ENCODE measurements at regions not wholly inside any gene's neighbourhood (a gene's known extent, or its start where the extent isn't known, plus 50 kb on each side); places are given as distances from the start of the nearest gene placed in this dataset.
A peak's percentile ranks its signal among the peaks of the same experiment; 100 is the strongest.

DNA sequence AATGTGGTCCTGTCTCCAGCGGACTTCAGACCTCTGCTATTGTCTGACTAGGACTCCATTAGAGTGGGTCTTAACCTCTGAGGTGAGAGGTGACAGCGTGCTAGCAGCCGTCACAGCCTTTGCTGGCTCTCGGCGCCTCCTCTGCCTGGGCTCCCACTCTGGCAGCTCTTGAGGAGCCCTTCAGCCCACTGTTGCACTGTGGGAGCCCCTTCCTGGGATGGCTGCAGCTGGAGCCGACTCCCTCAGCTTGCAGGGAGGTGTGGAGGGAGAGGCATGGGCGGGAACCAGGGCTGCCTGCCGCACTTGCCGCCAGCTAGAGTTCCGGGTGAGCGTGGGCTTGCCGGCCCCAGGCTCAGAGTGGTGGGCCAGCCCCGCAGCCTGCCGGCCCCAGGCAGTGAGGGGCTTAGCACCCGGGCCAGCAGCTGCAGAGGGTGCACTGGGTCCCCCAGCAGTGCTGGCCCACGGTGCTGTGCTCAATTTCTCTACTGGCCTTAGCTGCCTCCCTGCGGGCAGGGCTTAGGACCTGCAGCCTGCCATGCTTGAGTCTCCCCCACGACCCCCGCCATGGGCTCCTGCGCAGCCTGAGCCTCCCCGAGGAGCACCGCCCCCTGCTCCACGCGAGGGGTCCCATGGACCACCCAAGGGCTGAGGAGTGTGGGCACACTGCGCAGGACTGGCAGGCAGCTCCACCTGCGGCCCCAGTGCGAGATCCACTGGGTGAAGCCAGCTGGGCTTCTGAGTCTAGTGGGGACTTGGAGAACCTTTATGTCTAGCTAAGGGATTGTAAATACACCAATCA is 163.4 kb upstream of the ITM2A start:
- ATAC-seq (ENCODE audit: low FRiP score): peak; percentile 15
- no peak for DNase-seq
- no peaks in the 10 kb centered on the region for H3K27me3 ChIP-seq (ENCODE audit: control insufficient read depth in 1 of 2, insufficient read depth in 2 of 2, low read length in 1 of 2)
- no peak overlapping the region for H3K4me3 ChIP-seq (ENCODE audit: low read length in 2 of 2)
- H3K9me3 ChIP-seq (ENCODE audit: control insufficient read depth, low read length): no peaks in the 10 kb centered on the region
- no peak overlapping the region for H3K27ac ChIP-seq (ENCODE audit: low read depth in 1 of 2, low read length in 2 of 2)
- 80 to 87% methylated on average over 26 to 27 of the region's 27 CpGs for WGBS, 2 donors
- H3K4me1 ChIP-seq (ENCODE audit: control insufficient read depth in 1 of 2, insufficient read depth in 2 of 2, low read length in 2 of 2): no peaks in the 10 kb centered on the region
- intact Hi-C loops (cut with DNase I): no loop called here
- H3K36me3 ChIP-seq (ENCODE audit: control insufficient read depth in 1 of 2, insufficient read depth in 2 of 2, low read length in 1 of 2): no peaks in the 10 kb centered on the region

DNA sequence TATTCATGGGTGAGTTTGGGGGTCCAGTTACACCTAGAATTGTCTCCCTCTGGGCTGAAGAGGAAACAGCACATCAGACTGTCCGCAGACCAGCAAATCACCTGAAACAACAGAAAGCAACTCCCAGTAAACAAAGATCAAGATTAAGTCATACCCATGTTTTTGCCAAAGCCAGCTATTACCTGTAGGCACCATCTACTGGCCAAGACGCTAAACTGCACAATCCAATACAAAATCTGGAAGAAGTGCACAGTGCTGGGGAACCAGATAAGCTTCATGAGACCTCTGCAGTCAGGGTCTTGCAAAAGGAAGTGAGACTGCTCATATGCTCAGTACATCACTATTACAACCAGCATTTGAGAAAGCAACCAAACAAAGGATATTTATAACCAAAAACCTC is 157.5 kb upstream of the ITM2A start:
- Histone ChIP-seq H3K9me3 (ENCODE audit: control insufficient read depth, low read length) (no peaks in the 10 kb centered on the region), H3K4me3 (ENCODE audit: low read length in 2 of 2) (no peak overlapping the region), H3K27ac (ENCODE audit: low read depth in 1 of 2, low read length in 2 of 2) (no peak overlapping the region), H3K27me3 (ENCODE audit: control insufficient read depth in 1 of 2, insufficient read depth in 2 of 2, low read length in 1 of 2) (no peaks in the 10 kb centered on the region), H3K36me3 (ENCODE audit: control insufficient read depth in 1 of 2, insufficient read depth in 2 of 2, low read length in 1 of 2) (no peaks in the 10 kb centered on the region), H3K4me1 (ENCODE audit: control insufficient read depth in 1 of 2, insufficient read depth in 2 of 2, low read length in 2 of 2) (no peaks in the 10 kb centered on the region)
- ATAC-seq (ENCODE audit: low FRiP score) (no peak), DNase-seq (no peak)
- WGBS, 2 donors: 35 to 53% methylated on average over 2 of the region's 2 CpGs
- intact Hi-C loops (cut with DNase I): no loop called here

DNA sequence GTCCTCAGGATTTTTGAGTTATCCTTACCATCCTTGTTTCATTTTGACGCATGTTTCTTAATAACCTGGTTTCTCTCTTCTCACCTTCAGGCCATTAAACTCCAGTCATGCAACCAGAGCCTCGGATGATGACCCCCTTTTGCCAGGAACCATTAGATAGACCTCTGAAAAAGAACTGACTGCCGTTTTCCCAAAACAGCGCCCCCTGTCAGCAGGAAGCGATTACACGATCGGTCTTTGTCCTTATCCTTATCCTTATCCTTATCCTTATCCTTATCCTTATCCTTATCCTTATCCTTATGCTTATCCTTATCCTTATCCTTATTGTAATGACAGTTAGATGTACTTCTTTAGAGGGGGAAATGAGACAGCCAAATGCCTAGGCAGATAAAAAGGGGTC is 148.4 kb upstream of the ITM2A start:
- DNase-seq: no peak
- H3K27me3 ChIP-seq (ENCODE audit: control insufficient read depth in 1 of 2, insufficient read depth in 2 of 2, low read length in 1 of 2): no peaks in the 10 kb centered on the region
- H3K27ac ChIP-seq (ENCODE audit: low read depth in 1 of 2, low read length in 2 of 2): no peak overlapping the region
- intact Hi-C loops (cut with DNase I): no loop called here
- H3K4me3 ChIP-seq (ENCODE audit: low read length in 2 of 2): no peak overlapping the region
- WGBS, 2 donors: 55 to 74% methylated on average over 7 of the region's 7 CpGs
- H3K4me1 ChIP-seq (ENCODE audit: control insufficient read depth in 1 of 2, insufficient read depth in 2 of 2, low read length in 2 of 2): no peaks in the 10 kb centered on the region
- H3K36me3 ChIP-seq (ENCODE audit: control insufficient read depth in 1 of 2, insufficient read depth in 2 of 2, low read length in 1 of 2): no peaks in the 10 kb centered on the region
- ATAC-seq (ENCODE audit: low FRiP score): no peak
- H3K9me3 ChIP-seq (ENCODE audit: control insufficient read depth, low read length): no peaks in the 10 kb centered on the region

DNA sequence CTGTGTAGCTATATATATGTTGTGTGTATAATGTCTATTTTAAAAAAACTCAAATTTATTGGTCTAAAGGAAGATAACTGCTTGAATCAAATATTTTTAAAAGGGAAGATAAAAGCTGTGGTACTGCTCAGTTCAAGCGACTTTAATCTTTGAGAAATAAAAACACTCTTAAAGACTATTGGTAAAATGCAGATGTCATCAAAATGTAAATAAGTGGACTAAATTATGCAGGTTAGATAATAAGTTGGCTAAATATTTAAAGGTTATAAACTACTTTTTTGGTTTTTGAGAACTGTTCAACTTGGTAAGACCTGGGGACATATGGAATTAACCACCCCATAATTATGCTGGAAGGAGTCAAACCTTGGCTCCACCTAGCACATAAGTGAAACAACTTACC is 144.7 kb upstream of the ITM2A start:
- Histone ChIP-seq H3K27me3 (ENCODE audit: control insufficient read depth in 1 of 2, insufficient read depth in 2 of 2, low read length in 1 of 2) (no peaks in the 10 kb centered on the region), H3K27ac (ENCODE audit: low read depth in 1 of 2, low read length in 2 of 2) (no peak overlapping the region), H3K4me3 (ENCODE audit: low read length in 2 of 2) (no peak overlapping the region), H3K4me1 (ENCODE audit: control insufficient read depth in 1 of 2, insufficient read depth in 2 of 2, low read length in 2 of 2) (no peaks in the 10 kb centered on the region), H3K36me3 (ENCODE audit: control insufficient read depth in 1 of 2, insufficient read depth in 2 of 2, low read length in 1 of 2) (no peaks in the 10 kb centered on the region), H3K9me3 (ENCODE audit: control insufficient read depth, low read length) (no peaks in the 10 kb centered on the region)
- DNase-seq: no peak
- 65 to 76% methylated on average over 1 of the region's 1 CpG for WGBS, 2 donors
- no peak for ATAC-seq (ENCODE audit: low FRiP score)
- intact Hi-C loops (cut with DNase I): no loop called here

DNA sequence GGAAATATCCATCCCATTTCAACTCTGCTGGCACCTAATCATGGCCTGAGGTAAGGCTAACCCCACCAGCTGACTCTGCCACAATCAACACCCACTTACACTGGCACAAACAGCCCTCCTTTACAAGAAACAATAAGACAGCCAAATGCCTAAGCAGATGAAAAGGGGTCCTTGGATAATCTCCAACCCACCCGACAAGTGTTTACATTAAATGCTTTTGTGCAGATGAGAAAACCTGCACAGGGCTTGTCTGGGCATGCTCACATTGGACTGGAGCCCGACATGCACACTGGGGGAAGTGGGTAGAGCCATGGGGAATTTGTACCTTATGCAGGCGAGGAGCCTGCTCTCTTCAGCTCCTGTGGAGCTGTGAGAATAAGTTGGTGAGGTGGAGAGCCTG is 138.9 kb upstream of the ITM2A start:
- no peak for DNase-seq
- ATAC-seq (ENCODE audit: low FRiP score): no peak
- intact Hi-C loops (cut with DNase I): no loop called here
- no peak overlapping the region for H3K4me3 ChIP-seq (ENCODE audit: low read length in 2 of 2)
- no peak overlapping the region for H3K27ac ChIP-seq (ENCODE audit: low read depth in 1 of 2, low read length in 2 of 2)
- H3K36me3 ChIP-seq (ENCODE audit: control insufficient read depth in 1 of 2, insufficient read depth in 2 of 2, low read length in 1 of 2): no peaks in the 10 kb centered on the region
- H3K4me1 ChIP-seq (ENCODE audit: control insufficient read depth in 1 of 2, insufficient read depth in 2 of 2, low read length in 2 of 2): no peaks in the 10 kb centered on the region
- H3K27me3 ChIP-seq (ENCODE audit: control insufficient read depth in 1 of 2, insufficient read depth in 2 of 2, low read length in 1 of 2): no peaks in the 10 kb centered on the region
- no peaks in the 10 kb centered on the region for H3K9me3 ChIP-seq (ENCODE audit: control insufficient read depth, low read length)
- WGBS, 2 donors: 52 to 63% methylated on average over 3 of the region's 3 CpGs

DNA sequence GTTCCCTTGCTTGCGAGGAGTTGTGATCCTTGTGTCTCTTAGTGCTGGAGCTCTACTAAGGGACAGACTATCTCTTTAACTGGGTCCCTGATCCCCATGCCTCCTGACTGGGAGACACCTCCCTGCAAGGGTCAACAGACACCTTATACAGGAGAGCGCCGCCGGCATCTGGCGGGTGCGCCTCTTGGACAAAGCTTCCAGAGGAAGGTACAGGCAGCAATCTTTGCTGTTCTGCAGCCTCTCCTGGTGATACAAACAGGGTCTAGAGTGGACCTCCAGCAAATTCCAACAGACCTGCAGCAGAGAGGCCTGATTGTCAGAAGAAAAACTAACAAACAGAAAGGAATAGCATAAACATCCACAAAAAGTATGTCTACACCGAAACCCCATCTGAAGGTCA is 115.6 kb upstream of the ITM2A start:
- DNase-seq: peak in 1 of 2 donors; percentile 32
- Histone ChIP-seq H3K4me3 (ENCODE audit: low read length in 2 of 2) (no peak overlapping the region), H3K27me3 (ENCODE audit: control insufficient read depth in 1 of 2, insufficient read depth in 2 of 2, low read length in 1 of 2) (no peaks in the 10 kb centered on the region), H3K36me3 (ENCODE audit: control insufficient read depth in 1 of 2, insufficient read depth in 2 of 2, low read length in 1 of 2) (no peaks in the 10 kb centered on the region), H3K27ac (ENCODE audit: low read depth in 1 of 2, low read length in 2 of 2) (no peak overlapping the region), H3K9me3 (ENCODE audit: control insufficient read depth, low read length) (no peaks in the 10 kb centered on the region), H3K4me1 (ENCODE audit: control insufficient read depth in 1 of 2, insufficient read depth in 2 of 2, low read length in 2 of 2) (no peaks in the 10 kb centered on the region)
- WGBS, 2 donors: 78 to 93% methylated on average over 7 of the region's 7 CpGs
- intact Hi-C loops (cut with DNase I): no loop called here
- ATAC-seq (ENCODE audit: low FRiP score): no peak

DNA sequence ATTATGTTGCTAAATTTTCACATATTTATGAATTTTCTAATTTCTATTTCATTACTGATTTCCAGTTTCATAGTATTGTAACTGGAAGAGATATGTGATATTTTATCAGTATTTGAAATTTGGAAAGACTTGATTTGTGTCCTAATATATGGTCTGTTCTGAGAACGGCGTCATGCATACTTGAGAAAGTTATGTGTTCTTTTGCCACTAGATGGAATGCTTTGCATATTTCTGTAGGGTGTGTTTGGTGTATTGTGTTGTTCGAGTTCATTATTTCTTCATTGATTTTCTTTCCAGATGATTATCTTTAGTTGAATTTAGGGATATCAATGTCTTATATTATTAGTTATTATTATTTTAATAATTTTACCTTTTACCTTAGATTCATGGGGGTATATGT is 110.6 kb upstream of the ITM2A start:
- no peaks in the 10 kb centered on the region for H3K36me3 ChIP-seq (ENCODE audit: control insufficient read depth in 1 of 2, insufficient read depth in 2 of 2, low read length in 1 of 2)
- DNase-seq: no peak
- intact Hi-C loops (cut with DNase I): no loop called here
- no peaks in the 10 kb centered on the region for H3K4me1 ChIP-seq (ENCODE audit: control insufficient read depth in 1 of 2, insufficient read depth in 2 of 2, low read length in 2 of 2)
- H3K27me3 ChIP-seq (ENCODE audit: control insufficient read depth in 1 of 2, insufficient read depth in 2 of 2, low read length in 1 of 2): no peaks in the 10 kb centered on the region
- ATAC-seq (ENCODE audit: low FRiP score): no peak
- H3K27ac ChIP-seq (ENCODE audit: low read depth in 1 of 2, low read length in 2 of 2): no peak overlapping the region
- H3K4me3 ChIP-seq (ENCODE audit: low read length in 2 of 2): no peak overlapping the region
- no peaks in the 10 kb centered on the region for H3K9me3 ChIP-seq (ENCODE audit: control insufficient read depth, low read length)
- 28 to 33% methylated on average over 3 of the region's 3 CpGs for WGBS, 2 donors

DNA sequence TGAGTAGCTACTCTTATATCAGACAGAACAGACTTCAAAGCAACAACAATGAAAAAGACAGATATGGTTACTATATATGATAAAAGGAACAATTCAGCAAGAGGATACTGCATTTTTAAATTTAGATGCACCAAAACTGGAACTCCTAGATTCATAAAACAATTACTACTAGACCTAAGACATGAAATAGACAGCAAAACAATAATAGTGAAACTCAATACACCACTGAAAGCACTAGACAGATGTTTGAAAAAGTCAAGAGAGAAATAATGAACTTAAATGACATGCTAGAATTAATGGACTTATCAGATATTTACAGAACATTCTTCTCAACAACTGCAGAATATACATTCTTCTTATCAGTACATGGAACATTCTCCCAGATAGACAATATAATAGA is 99.5 kb upstream of the ITM2A start:
- H3K4me3 ChIP-seq (ENCODE audit: low read length in 2 of 2): no peak overlapping the region
- no peak for ATAC-seq (ENCODE audit: low FRiP score)
- no peaks in the 10 kb centered on the region for H3K27me3 ChIP-seq (ENCODE audit: control insufficient read depth in 1 of 2, insufficient read depth in 2 of 2, low read length in 1 of 2)
- H3K36me3 ChIP-seq (ENCODE audit: control insufficient read depth in 1 of 2, insufficient read depth in 2 of 2, low read length in 1 of 2): no peaks in the 10 kb centered on the region
- no peaks in the 10 kb centered on the region for H3K4me1 ChIP-seq (ENCODE audit: control insufficient read depth in 1 of 2, insufficient read depth in 2 of 2, low read length in 2 of 2)
- no peak for DNase-seq
- no peaks in the 10 kb centered on the region for H3K9me3 ChIP-seq (ENCODE audit: control insufficient read depth, low read length)
- intact Hi-C loops (cut with DNase I): no loop called here
- no peak overlapping the region for H3K27ac ChIP-seq (ENCODE audit: low read depth in 1 of 2, low read length in 2 of 2)

DNA sequence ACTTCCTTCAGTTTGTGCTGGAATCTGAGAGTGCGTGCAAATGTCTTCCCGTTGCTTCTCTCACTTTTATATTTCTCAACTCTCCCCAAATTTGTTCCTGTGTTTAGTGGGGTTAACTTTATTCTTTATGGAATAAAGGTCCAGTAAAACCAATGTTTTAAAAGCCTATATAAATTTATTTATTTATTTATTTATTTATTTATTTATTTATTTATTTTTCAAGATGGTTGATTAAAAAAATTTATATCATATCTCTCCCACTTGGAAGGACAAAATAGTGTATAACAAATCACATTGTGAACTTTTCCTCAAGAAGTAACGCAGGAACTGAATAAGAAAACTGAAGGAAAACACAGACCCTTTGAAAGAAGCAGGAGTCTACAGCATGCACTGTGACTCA is 95.3 kb upstream of the ITM2A start:
- WGBS, 2 donors: 80 to 92% methylated on average over 3 of the region's 3 CpGs
- intact Hi-C loops (cut with DNase I): no loop called here
- H3K27me3 ChIP-seq (ENCODE audit: control insufficient read depth in 1 of 2, insufficient read depth in 2 of 2, low read length in 1 of 2): no peaks in the 10 kb centered on the region
- H3K4me1 ChIP-seq (ENCODE audit: control insufficient read depth in 1 of 2, insufficient read depth in 2 of 2, low read length in 2 of 2): no peaks in the 10 kb centered on the region
- no peaks in the 10 kb centered on the region for H3K9me3 ChIP-seq (ENCODE audit: control insufficient read depth, low read length)
- no peaks in the 10 kb centered on the region for H3K36me3 ChIP-seq (ENCODE audit: control insufficient read depth in 1 of 2, insufficient read depth in 2 of 2, low read length in 1 of 2)
- no peak overlapping the region for H3K4me3 ChIP-seq (ENCODE audit: low read length in 2 of 2)
- no peak overlapping the region for H3K27ac ChIP-seq (ENCODE audit: low read depth in 1 of 2, low read length in 2 of 2)
- DNase-seq (no peak), ATAC-seq (ENCODE audit: low FRiP score) (no peak)
